OCI-LY7 (cell line): ENCODE measurements at regions not wholly inside any gene's neighbourhood (a gene's known extent, or its start where the extent isn't known, plus 50 kb on each side); places are given as distances from the start of the nearest gene placed in this dataset.

Experiments used
- BruUV-seq: library from RNA; stranded (reverse); fragments of 400-500 nt; replicated peaks from 2 replicates; lab custom pipeline; 2021; lab: Mats Ljungman, UMichigan
- CTCF ChIA-PET: fragments of 300-600 bp; sonication (Branson Sonifier 250); formaldehyde crosslinking; loops from one replicate; lab custom pipeline; 2022; ENCODE audit warnings: antibody characterized with exemption; ENCODE audit not compliant: unreplicated experiment; lab: Charles Lee
- POLR2A ChIA-PET: fragments of 300-600 bp; sonication (Branson Sonifier 250); formaldehyde crosslinking; loops from one replicate; lab custom pipeline; 2022; ENCODE audit warnings: antibody characterized with exemption; lab: Charles Lee
- DNase-seq: peaks from one replicate; pipeline ENCODE4 v3.0.0-alpha.2; 2015; ENCODE audit warnings: low spot score
- H2AFZ ChIP-seq: fragments of 200-600 bp; sonication (generic), shearing (Covaris generic); 2 replicates; pipeline ENCODE4 v1.6.1; 2014; ENCODE audit warnings: mild to moderate bottlenecking, antibody characterized with exemption, low read length, moderate library complexity
- H3K27ac ChIP-seq: fragments of 200-600 bp; sonication (generic); 2 replicates; pipeline ENCODE4 v1.5.1; 2014; ENCODE audit warnings: mixed run types, low read depth, mild to moderate bottlenecking, moderate library complexity, low read length, inconsistent platforms; ENCODE audit not compliant: poor library complexity, severe bottlenecking
- H3K36me3 ChIP-seq: fragments of 200-600 bp; sonication (generic); 2 replicates; pipeline ENCODE4 v1.6.1; 2014; ENCODE audit warnings: mild to moderate bottlenecking, antibody characterized with exemption, low read length, moderate library complexity, mixed read lengths; ENCODE audit not compliant: insufficient read depth
- H3K4me1 ChIP-seq: fragments of 200-600 bp; sonication (generic); 2 replicates; pipeline ENCODE4 v1.5.1; 2014; ENCODE audit warnings: mild to moderate bottlenecking, low read length; ENCODE audit not compliant: insufficient read depth, poor library complexity, severe bottlenecking
- H3K4me2 ChIP-seq: fragments of 200-600 bp; sonication (generic); 2 replicates; pipeline ENCODE4 v1.6.1; 2014; ENCODE audit warnings: mild to moderate bottlenecking, low read length
- H3K4me3 ChIP-seq: fragments of 200-600 bp; sonication (generic); 2 replicates; pipeline ENCODE4 v1.5.1; 2014; ENCODE audit warnings: mild to moderate bottlenecking, low read depth, low read length; ENCODE audit not compliant: poor library complexity, severe bottlenecking
- H3K79me2 ChIP-seq: fragments of 200-600 bp; sonication (generic); 2 replicates; pipeline ENCODE4 v1.6.1; 2016; ENCODE audit warnings: low read depth, mild to moderate bottlenecking, low read length, moderate library complexity, mixed read lengths; ENCODE audit not compliant: insufficient read depth
- H3K9me2 ChIP-seq: fragments of 200-600 bp; sonication (generic); 2 replicates; pipeline ENCODE4 v1.6.1; 2016; ENCODE audit warnings: mild to moderate bottlenecking, low read length, mixed read lengths; ENCODE audit not compliant: insufficient read depth
- H3K9me3 ChIP-seq: fragments of 200-600 bp; sonication (generic); 2 replicates; pipeline ENCODE4 v1.6.1; 2014; ENCODE audit warnings: mild to moderate bottlenecking, mixed run types, low read length, mixed read lengths
- H4K20me1 ChIP-seq: fragments of 200-600 bp; sonication (generic); 2 replicates; pipeline ENCODE4 v1.6.1; 2014; ENCODE audit warnings: mild to moderate bottlenecking, antibody characterized with exemption, low read length, moderate library complexity, mixed read lengths; ENCODE audit not compliant: insufficient read depth
- CTCF ChIP-seq: fragments of 200-600 bp; sonication (generic); conservative IDR thresholded peaks from 2 replicates; pipeline ENCODE4 v1.5.1; 2014; ENCODE audit warnings: mild to moderate bottlenecking, antibody characterized with exemption, low read length, moderate library complexity, mixed read lengths
- EZH2phosphoT487 ChIP-seq: fragments of 200-600 bp; sonication (generic); IDR thresholded peaks from 2 replicates; pipeline ENCODE4 v1.6.1; 2018; ENCODE audit warnings: low read depth, borderline replicate concordance, mild to moderate bottlenecking, mixed run types, antibody characterized with exemption, low read length, moderate library complexity, mixed read lengths
- intact Hi-C: fragments of 100-400 bp; cut with micrococcal nuclease; formaldehyde crosslinking; loops from one replicate; pipeline ENCODE4 v1.10.0; 2022; ENCODE audit not compliant: unreplicated experiment

- no TSS peak for BruUV-seq
- ChIA-PET POLR2A (no interaction called here), CTCF (no interaction called here)
- H3K4me2 ChIP-seq: no peak overlapping the region
- H3K9me3 ChIP-seq: no peaks in the 10 kb centered on the region
- TF ChIP-seq EZH2phosphoT487: no peak
- no peak for TF ChIP-seq CTCF
- H3K27ac ChIP-seq: no peak overlapping the region
- intact Hi-C loops: no loop called here
- no peaks in the 10 kb centered on the region for H3K9me2 ChIP-seq
- H2AFZ ChIP-seq: no peak overlapping the region
- H3K4me3 ChIP-seq: no peak overlapping the region
- no peak for DNase-seq
- H3K4me1 ChIP-seq: no peaks in the 10 kb centered on the region
- no peaks in the 10 kb centered on the region for H4K20me1 ChIP-seq
- H3K79me2 ChIP-seq: no peaks in the 10 kb centered on the region
- H3K36me3 ChIP-seq: no peaks in the 10 kb centered on the region
Measured at GRCh38 chrX:116226665-116227484, 56.3 kb downstream of the AGTR2 start.

- Histone ChIP-seq H3K4me2 (no peak overlapping the region), H3K79me2 (no peaks in the 10 kb centered on the region), H4K20me1 (no peaks in the 10 kb centered on the region), H3K4me3 (no peak overlapping the region), H2AFZ (no peak overlapping the region), H3K36me3 (no peaks in the 10 kb centered on the region), H3K9me2 (no peaks in the 10 kb centered on the region), H3K4me1 (no peaks in the 10 kb centered on the region), H3K27ac (no peak overlapping the region), H3K9me3 (no peaks in the 10 kb centered on the region)
- intact Hi-C loops: no loop called here
- no peak for TF ChIP-seq CTCF
- TF ChIP-seq EZH2phosphoT487: no peak
- ChIA-PET POLR2A (no interaction called here), CTCF (no interaction called here)
- no TSS peak for BruUV-seq
- DNase-seq: no peak
Measured at GRCh38 chrX:116230130-116230898, 59.8 kb downstream of the AGTR2 start.

GRCh38 chrX:116232833-116233232, 62.3 kb downstream of the AGTR2 start:
- no peak for DNase-seq
- BruUV-seq: no TSS peak
- Histone ChIP-seq H3K4me2 (no peak overlapping the region), H3K4me1 (no peaks in the 10 kb centered on the region), H3K9me3 (no peaks in the 10 kb centered on the region), H3K9me2 (no peaks in the 10 kb centered on the region), H3K79me2 (no peaks in the 10 kb centered on the region), H3K27ac (no peak overlapping the region), H3K4me3 (no peak overlapping the region), H4K20me1 (no peaks in the 10 kb centered on the region), H2AFZ (no peak overlapping the region), H3K36me3 (no peaks in the 10 kb centered on the region)
- ChIA-PET POLR2A (no interaction called here), CTCF (no interaction called here)
- intact Hi-C loops: no loop called here
- TF ChIP-seq CTCF (no peak), EZH2phosphoT487 (no peak)
